Activated CD8-positive, alpha-beta memory T cell treated with anti-CD3 and anti-CD28 coated beads for 48 hours (primary cell): ENCODE measurements at regions not wholly inside any gene's neighbourhood (a gene's known extent, or its start where the extent isn't known, plus 50 kb on each side); places are given as distances from the start of the nearest gene placed in this dataset.
"Not testable (repeated sequence)": the region's sequence is repeated elsewhere in the genome, so short reads cannot be mapped to it uniquely, and the experiment has no call there.

Source experiments
- DNase-seq, 3 experiments: peaks; one replicate each; pipeline ENCODE4 v3.0.0-alpha.2; 2020; ENCODE audit warnings: low read depth in 2 of 3, low spot score in 2 of 3

DNA sequence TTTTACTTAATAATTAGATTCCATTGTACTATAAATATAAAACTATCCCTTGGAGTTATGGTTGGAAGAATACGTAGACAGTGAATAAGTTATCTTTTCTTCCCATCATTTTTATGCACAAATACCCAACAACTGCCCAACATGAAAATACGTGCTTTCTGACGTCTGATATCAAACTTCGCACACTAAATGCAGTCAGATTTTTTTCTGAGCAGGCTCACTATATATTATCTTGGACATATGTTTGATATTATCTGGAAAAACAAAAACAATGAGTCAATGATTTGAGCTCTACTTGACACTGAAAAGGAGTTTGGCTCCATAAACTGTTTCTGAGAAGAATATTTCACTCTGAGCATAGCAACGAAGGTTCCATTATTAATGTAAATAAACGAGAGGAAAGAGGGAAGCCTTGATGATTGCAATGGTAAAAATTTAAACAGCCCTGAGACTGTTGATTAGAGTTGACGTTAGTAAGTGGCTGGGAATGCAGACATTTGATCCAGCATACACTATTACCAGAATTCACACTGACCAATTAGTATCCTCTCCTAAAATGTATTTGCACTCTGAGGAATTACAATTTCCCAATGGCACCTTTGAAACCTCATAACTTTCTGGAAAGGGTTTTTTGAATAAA, 1090.0 kb downstream of the EPHA7 start:
- DNase-seq = no peak

DNA sequence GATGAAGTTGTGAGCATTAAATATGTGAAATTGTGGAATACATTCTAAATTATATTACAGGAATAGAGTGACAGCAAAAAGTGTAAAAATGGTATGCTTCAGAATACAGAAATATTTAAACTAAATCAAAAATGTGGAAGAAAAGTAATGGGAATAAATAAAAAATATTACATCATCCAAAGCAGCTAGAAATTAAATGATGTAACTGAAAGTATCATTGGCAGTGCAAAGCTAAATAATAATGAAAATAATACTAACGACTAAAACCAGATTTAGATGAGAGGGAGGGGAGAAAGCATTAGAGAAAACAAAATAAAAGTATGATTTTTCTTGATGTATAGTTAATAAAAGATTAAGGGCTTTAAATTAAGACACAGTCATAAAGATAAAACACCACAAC, 1104.0 kb downstream of the EPHA7 start:
- no peak for DNase-seq

DNA sequence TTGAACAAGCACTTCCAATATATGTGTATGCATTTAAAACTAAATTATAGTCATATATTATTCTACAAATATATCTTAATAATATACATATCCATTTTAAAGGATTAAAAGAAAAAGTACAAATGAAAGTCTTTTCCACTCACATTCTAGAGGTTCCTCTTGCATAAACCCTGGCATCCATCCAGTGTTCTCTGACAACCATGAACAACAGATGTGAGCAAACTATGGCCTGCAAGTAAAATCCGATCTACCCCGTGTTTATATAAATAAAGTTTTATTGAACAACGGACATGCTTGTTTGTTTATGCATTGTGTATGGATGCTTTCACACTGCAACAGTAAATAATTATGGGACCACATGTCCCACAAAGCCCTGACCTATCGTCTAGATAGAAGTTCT, 1122.3 kb downstream of the EPHA7 start:
- DNase-seq = no peak

DNA sequence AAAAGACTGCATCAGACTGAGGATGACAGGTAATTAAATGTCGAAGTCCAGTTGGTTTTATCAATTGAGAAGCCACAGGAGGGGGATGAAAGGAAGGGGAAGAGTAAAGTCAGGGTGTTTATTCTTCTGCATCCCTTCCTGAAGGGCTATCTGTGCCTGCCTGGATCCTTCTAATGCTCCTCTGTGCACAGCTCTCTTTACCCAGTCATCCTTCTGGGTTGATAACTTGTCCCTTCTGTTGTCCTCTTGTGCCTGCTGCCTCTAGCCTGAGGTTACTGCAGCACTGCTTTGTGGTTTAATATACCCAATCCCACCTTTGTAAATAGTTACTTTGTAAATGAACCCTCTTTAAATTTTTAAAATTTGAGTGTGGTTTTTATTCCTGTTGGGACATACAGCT, 1127.3 kb downstream of the EPHA7 start:
- no peak for DNase-seq

DNA sequence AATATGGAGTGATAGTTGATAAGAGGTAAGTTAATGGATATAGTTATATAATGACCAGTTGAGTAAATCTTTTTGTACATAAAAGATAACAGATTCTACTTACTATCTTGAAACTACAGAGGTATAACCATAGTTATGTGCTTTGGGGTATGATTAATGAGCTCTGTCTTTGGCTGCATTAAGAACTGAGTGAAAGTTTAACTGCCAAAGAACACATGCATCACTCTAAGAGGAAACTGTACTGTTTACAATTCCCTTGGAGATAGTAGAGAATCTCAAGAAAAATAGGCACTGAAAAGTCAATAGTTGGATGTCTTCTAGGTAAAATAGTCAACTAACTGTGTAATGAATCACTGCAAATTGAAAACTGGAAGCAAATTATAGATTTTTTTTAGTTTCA, 1129.5 kb downstream of the EPHA7 start:
- DNase-seq = no peak

DNA sequence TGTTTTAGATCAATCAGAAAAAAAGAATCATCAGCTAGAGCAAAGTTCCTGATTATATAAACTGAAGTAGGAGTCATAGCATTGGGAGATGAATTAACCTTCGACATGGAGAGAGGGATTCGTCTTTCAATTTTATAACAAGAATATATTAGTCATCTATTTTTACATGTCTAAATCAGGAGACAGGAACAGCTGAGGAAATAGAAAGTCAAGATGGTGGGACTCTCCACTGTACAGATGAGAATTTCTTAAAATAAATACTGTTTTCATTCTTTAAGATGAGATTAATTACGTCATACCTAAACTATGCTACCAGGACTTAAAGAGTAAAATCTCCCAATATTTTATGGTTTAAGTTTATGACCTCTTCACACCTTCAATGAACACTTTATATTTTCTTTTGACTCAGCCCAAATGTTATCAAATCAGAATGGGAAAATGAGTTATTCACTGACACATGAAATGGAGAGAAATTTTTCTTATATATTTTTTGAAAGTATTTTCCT, 1137.7 kb downstream of the EPHA7 start:
- no peak for DNase-seq

DNA sequence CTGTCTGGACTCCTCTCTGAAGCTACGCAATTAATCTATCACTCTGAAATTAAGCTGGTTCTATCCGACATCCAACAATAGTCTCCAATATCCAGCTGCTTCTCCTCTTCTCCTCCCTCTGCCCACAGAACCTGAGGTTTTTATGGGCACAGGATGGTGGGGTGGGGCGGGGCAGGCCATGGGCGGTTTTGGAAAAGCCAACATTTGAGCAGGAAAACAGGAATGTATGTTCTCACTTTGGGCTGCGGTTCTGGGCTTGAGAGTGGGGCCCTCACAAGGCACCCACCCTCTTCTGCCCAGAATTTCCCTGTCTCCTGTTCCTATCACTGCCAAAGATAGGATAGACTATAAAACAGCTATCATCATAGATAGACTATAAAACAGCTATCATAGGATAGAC, 1144.2 kb downstream of the EPHA7 start:
- DNase-seq = no peak

DNA sequence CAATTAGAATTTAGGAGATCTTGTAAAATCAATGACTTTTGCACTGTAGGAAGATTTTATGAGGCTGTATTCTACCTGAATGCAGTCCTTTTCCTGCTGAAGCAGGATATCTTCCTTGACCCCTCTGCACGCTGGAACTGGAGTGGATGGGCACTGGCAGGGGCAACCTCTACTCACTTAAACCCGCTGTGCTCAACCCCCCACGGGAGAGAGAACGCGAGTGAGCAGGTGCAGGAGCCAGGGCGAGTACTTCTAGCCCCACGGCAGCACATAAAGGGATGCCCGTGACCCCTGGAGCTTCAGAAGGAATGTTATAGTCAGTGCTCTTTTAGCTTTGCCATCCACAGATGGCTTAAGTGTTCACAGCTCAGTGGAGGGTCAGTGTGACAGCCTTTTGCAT, 1144.8 kb downstream of the EPHA7 start:
- no peak for DNase-seq

DNA sequence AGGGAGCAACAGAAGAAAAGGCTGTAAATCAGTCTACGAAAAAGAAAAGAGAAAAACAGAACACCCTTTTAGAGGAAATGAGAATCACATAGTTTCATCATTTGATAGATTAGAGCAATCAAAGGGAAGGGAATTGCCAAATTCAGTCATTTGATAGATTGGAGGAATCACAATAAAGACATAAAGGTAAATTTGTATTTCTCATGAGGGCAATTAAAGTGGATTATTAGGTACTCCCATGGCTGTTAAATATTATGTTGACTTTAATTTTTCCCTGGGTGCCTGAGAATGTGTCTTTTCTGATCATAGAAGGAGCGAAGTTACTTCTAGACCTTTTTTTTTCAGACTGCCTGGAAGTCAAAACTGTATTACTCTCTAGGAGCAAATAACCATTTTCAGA, 1145.7 kb downstream of the EPHA7 start:
- no peak for DNase-seq

DNA sequence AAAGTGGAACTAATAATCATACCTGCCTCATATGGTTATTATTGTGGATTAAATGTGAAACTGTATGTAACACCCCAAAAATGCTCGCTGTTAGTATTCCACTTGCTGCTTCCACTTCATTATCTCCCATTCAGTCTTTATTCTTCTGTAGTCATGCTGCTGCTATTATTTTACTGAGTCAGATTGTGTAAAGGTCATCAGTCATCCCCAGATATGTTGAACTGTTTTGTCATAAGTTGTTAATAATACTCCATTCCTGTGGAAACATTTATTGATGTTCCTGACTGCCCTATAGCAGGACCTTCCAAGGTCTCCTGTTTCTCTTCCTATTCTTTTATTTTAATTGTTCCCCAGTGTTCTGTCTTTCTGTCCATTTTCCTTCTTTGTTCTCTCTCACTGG, 1148.3 kb downstream of the EPHA7 start:
- no peak for DNase-seq

DNA sequence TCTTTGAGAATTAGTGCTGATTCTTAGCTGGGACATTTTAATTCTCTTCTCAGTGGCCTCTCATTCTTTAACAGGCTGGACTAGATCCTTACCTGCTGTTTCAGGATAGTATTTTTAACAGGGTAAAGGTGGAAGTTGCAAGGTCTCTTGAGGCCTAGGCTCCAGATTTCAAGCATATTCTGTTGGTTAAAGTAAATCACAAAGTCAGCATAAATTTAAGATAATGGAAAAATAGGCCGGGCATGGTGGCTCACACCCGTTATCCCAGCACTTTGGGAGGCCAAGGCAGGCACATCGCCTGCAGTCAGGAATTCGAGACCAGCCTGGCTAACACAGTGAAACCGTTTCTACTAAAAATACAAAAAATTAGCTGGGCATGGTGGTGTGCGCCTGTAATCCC, 1149.0 kb downstream of the EPHA7 start:
- no peak for DNase-seq

DNA sequence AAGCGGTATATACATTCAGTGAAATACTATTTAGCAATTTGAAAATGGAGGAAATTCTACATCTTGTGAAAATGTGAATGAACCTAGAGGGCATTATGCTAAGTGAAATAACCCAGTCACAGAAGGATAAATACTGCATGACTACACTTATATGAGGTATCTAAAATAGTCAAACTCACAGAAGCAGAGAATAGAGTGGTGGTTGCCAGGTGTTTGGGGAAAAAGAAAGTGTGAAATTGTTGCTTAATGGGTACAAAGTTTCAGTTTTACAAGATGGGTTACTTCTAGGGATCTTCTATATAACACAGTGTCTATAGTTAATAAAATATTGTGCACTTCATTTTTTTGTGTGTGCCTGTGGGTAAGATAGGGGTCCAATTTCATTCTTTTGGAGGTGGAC, 1152.0 kb downstream of the EPHA7 start:
- no peak for DNase-seq

DNA sequence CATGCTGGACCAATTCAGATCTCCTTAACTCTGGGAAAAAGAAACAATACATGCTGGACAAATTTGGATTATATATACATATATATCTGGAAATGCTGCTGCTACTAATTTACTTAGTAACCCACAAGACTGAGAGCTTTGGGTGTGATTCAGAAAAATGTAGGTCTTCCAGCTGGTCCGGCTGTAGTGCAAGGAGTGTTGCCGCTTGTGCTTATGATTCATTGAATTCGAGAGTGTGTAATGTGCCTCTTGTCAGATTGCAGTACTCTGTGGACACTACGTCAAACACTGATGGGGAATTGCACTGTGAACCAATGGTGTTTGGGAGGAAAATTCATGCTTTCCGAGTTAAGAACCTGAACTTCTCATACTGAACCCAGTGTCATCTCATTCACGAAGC, 1155.5 kb downstream of the EPHA7 start:
- no peak for DNase-seq

DNA sequence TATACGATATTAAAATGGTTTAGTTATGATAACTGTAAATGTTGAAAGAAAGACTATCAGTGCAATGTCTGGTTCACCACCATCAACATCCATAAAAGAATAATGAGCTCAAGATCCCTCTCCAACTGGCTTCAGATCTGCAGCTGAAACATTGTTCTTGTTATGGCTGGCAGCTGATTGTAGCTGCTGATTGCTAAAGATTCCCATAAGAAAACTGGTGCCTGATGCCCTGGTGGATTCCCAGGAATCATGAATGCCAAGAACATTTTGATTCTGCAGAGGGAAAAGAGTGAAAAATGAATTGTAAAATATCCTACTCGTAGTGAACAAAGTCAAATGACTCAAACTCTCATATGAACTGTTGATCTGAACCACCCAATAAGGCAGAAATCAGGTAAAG, 1160.2 kb downstream of the EPHA7 start:
- DNase-seq = no peak

DNA sequence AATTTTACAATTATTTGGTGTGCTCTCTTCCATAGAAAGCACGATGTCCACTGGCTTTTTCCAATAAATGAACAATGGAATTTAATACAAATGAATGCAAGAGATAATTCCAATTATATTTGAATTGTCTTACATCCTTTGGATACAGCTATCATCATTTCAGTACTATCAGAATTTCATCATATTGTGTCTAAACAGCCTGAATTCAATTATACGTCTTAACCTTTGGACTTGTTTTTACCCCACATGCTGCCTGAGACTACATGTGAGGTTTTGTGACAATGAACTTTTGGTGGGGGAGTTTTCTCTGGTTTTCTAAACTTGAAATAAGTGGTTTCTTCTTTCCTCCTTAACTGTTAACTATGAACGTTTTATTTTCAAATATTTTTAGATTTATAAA, 1176.0 kb downstream of the EPHA7 start:
- DNase-seq = no peak

DNA sequence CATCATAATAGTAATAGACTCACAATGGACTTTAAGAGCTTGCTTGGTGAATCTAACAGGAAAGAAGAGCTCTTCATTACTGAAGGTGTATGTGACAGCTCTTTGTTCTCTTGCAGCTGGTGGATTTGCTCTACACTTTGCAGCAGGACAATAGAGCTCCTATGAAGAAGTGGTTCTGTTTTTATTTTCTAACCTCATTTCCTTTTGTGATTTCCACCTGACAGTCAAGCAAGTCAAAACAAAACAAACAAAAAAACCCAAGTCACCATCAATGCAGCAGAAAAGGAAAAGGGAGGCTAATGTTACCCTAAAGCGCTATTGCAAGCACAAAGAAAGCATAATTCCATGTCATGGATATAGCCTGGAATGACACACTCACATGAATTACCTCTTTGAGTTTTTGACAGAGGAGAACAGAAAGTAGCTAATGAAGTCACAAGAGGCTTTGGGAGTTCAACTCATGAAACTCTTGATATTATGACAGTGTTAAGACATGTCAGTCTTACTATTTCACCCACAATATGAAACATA, 1188.1 kb downstream of the EPHA7 start:
- DNase-seq = no peak

DNA sequence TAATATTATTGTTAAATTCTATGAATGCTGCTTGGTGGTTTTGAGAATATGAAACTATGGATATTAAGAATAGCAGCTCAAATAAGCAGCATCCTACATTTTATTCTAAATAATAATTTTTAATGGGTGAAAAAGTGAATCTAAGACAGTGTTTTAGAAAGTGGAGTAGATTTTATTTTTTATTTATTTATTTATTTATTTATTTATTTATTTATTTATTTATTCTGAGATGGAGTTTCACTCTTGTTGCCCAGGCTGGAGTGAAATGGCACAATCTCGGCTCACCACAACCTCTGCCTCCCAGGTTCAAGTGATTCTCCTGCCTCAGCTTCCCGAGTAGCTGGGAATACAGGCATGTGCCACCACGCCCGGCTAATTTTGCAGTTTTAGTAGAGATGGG, 1199.4 kb downstream of the EPHA7 start:
- DNase-seq = not testable (repeated sequence)

DNA sequence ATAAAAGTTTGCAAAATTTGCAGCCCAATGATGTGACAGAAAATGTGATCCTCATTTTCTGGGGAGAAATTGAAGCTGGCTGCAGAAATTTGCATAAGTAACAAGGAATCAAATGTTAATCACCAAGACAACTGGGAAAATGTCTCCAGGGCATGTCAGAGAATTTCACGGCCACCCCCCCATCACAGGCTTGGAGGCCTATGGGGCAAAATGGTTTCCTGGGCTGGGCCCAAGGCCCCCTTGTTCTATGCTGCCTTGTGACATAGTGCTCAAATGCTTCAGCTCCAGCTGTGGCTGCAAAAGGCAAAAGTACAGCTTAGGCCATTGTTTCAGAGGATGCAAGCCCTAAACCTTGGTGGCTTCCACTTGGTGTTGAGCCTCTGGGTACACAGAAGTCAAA, 1202.6 kb downstream of the EPHA7 start:
- no peak for DNase-seq

DNA sequence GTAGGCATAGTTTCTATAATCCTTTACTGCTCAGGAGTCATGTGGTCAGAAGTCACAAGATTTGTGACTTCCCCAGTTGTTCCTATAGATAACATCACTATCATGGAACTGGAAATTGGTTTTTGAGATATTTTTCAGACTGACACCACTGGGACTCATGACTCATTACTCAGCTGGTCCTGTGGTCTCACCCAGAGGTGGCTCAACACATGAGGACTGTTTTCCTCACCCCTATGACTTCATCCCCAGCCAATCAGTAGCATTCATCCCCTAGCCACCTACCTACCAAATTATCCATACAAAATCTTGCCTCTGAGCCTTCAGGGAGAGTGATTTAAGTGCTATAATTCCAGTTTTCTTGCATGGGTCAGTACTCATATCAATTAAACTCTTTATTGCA, 1217.7 kb downstream of the EPHA7 start:
- DNase-seq = no peak

DNA sequence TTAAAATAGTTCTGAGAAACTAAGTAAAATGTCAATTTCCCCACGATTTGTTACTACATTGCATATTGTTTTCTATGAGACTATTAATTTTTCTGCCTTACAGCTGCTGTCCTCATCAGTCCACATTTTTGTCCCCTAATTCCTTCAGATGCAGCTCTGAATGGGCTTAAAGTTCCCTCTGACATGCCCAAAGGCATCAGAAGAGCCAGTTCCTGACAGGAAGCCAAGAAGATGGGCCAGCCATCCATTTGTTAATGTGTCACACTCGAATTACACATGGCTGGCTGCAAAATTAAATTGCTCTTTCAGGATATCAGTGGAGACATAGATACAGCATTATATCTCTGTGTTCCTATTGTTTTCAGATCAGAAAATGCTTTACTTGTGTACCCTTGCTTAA, 1223.0 kb downstream of the EPHA7 start:
- DNase-seq = no peak

DNA sequence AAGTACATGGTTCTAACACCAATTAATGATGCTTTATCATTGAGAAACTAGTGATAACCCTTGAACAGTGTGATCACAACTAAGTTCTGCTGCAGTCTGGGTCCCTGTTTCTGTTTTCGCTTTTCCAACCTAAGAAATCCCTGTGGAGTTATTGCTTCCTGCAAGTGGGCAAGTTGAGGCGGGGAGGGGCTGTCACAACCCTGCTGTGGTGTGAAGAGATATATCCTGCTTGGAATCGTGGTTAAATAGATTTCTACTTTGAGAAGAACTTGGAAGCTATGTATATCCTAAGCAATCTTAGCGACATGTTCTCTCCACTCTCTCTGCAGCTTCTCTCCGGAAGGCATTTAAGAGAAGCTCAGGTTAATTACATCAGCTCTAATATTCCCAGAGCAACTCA, 1223.6 kb downstream of the EPHA7 start:
- DNase-seq = no peak

DNA sequence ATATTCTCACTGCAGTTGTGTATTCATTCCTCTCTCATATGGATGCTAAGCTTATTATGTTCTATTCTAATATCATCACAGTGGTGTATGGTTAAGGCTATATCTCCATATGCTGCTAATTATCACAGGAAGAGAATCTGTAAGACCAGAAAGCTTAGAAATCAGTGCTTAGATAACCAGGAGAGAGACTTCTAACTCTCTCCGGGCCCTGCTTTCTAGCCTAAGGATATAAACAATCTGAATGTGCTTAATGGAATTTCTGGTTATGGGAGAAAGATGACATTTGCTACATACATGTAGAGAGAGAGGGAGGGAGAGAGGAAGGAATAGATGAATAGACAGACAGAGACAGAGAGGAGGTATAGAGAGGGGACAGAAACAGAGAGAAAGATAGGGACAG, 1231.3 kb downstream of the EPHA7 start:
- DNase-seq = no peak

DNA sequence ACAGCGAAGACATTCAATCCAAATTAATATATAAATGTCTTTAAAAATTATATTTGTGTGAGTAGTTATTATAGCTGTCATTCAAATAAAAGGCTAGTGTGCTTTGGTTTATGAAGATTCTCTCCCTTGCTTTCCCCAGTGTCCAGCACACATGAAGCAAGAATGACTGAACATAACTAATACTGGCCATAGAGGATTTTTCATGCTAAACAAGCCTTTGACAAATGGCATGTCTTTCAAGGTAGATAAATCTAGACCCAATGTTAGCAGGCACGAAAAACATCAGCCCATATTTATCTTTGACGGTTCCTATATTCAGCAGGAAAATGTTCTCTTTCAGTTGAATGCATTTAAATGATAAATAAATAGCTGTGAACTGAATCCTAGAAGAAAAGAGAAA, 1234.4 kb downstream of the EPHA7 start:
- no peak for DNase-seq
